AG10803 (cell line): ENCODE measurements at regions not wholly inside any gene's neighbourhood (a gene's known extent, or its start where the extent isn't known, plus 50 kb on each side); places are given as distances from the start of the nearest gene placed in this dataset.

ENCODE experiments used
- DNase-seq: peaks from one replicate; pipeline ENCODE4 v3.0.0; 2010; ENCODE audit warnings: low read depth
- H3K4me3 ChIP-seq: 2 replicates; pipeline ENCODE4 v1.5.1; 2011; ENCODE audit warnings: mild to moderate bottlenecking, low read length, control low read depth
- TF ChIP-seq, protein P1 (sequence below): conservative IDR thresholded peaks from 2 replicates; pipeline ENCODE4 v1.5.1; 2011; ENCODE audit warnings: mild to moderate bottlenecking, low read length, control low read depth, inconsistent platforms

DNA sequence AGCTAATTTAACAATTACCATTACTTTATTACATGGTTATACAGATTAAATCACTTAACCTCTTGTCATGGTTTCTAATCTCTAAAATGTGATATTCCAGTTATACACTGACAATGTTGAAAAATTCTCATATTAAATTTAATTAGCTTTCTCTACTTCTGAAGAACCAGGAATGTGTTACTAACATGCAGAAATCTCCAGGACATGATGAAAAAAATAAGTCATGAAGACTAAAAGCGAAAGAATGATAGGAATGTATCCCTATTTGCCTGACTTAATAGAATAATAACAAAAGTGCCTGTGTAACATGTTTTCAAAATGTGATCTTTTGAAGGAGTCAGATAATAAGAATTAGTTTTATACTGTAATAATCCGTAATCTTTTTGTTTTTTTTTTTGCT is 2823.7 kb upstream of the PCDH20 start:
- no peak overlapping the region for H3K4me3 ChIP-seq
- peak; percentile 74 for DNase-seq
- TF ChIP-seq, protein P1, sequence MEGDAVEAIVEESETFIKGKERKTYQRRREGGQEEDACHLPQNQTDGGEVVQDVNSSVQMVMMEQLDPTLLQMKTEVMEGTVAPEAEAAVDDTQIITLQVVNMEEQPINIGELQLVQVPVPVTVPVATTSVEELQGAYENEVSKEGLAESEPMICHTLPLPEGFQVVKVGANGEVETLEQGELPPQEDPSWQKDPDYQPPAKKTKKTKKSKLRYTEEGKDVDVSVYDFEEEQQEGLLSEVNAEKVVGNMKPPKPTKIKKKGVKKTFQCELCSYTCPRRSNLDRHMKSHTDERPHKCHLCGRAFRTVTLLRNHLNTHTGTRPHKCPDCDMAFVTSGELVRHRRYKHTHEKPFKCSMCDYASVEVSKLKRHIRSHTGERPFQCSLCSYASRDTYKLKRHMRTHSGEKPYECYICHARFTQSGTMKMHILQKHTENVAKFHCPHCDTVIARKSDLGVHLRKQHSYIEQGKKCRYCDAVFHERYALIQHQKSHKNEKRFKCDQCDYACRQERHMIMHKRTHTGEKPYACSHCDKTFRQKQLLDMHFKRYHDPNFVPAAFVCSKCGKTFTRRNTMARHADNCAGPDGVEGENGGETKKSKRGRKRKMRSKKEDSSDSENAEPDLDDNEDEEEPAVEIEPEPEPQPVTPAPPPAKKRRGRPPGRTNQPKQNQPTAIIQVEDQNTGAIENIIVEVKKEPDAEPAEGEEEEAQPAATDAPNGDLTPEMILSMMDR = no peak

DNA sequence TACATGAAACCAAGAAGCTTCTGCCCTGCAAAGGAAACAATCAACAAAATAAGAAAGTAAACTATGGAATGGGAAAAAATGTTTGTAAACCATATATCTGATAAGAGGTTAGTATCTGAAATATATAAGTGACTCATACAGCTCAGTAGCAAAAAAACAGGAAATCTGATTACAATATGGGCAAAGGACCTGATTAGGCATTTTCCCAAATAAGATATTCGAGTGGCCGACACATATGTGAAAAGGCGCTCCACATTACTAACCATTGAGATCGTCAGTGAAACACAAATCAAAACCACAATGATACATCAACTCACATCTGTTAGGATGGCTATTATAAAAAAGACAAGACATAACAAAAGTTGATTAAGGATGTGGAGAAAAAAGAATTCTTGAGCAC is 2818.6 kb upstream of the PCDH20 start:
- DNase-seq = peak; percentile 63
- H3K4me3 ChIP-seq = no peak overlapping the region
- TF ChIP-seq, protein P1 = no peak

DNA sequence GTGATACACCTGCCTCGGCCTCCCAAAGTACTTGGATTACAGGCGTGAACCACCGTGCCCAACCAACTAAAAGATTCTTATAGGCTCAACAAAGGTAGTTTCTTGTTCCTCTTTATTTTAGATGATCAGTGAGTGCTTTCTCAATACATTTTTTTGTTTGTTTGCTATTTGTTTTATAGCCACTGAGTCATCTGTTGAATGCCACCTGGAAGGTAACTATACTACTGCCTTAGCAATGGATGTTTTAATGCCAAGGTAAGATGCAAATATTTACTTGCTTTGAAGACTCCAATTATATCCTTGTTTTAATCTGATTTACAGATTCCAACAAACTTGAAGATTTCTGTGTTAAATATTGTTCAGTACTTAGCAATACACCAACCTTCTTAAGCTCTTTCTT is 2807.4 kb upstream of the PCDH20 start:
- no peak for DNase-seq

DNA sequence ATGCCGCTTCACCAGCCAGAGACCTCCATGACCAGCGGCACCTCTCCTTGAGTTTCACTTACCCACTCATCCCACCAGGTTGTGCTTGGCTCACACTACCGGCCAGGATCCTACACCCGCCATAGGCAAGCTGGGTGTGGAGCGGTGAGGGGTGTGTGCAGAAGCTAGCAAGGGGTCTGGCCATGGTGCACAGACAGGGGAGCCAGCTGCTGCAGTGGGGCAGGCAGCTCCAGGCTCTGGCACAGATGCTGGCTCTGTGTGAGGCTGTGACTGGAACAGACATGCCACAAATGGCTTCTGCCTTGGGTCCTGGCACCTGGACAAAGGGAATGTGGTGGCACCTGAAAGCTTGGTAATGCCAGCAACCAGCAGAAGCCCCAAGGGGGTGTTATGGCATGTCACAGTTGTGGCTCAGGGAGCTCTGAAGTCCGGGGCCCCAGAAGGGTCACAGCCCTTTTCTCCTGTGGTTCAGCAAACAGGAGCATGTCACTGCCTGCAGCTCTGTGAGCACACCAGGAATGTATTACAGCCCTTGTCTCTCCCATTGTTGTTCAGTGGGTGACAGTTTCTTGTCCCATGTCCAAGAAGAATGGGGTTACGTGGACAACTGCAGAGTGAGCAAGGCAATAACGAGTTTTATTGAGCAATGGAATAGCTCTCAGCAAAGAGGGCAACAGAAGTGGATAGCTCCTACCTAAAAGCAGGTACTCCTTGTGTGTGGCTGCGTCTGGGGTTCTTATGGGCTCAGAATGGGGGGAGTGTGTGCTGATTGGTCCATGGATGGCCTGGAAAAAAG is 2791.0 kb upstream of the PCDH20 start:
- DNase-seq = no peak
- TF ChIP-seq, protein P1 = no peak
- H3K4me3 ChIP-seq = no peak overlapping the region

More for the DNA sequence above, 2807.4 kb upstream of the PCDH20 start:
- TF ChIP-seq, protein P1 = no peak
- no peak overlapping the region for H3K4me3 ChIP-seq

DNA sequence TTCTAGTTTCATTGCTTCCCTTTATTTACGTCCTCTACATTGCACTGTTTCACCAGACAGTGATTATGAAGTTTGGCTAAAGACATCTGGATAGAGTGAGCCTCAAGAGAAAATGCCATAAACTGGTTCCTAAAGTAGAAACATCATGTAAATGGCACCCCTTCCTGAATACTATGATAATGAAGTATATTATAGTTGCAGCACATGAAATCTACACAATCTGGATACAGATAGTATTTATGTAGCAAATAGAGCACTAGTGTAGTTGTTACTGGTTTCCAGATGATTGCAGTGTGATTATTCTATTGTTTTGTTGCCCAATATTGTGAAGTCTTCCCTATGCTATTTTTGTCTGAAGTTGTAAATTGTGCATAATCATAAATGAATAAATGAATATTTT is 2786.9 kb upstream of the PCDH20 start:
- DNase-seq = no peak
- TF ChIP-seq, protein P1 = no peak
- no peak overlapping the region for H3K4me3 ChIP-seq

DNA sequence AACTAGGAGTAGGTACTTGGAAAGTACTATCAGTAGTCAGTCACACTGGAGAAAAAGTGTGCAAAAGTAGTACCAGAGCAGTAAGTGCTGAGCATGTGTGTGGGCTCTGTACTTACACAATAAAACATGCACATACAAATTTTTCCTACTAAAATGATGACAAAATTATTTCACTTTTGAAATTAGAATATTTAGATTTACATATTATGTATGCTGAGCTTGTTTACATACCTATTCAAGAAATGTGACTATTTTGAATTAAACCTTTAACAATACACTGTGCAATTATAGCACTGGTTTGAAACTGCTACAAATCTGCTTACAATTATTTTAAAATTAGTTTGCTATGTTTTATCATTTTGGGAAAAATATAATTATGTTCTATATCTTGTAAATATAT is 2781.6 kb upstream of the PCDH20 start:
- no peak overlapping the region for H3K4me3 ChIP-seq
- DNase-seq = no peak
- TF ChIP-seq, protein P1 = no peak

DNA sequence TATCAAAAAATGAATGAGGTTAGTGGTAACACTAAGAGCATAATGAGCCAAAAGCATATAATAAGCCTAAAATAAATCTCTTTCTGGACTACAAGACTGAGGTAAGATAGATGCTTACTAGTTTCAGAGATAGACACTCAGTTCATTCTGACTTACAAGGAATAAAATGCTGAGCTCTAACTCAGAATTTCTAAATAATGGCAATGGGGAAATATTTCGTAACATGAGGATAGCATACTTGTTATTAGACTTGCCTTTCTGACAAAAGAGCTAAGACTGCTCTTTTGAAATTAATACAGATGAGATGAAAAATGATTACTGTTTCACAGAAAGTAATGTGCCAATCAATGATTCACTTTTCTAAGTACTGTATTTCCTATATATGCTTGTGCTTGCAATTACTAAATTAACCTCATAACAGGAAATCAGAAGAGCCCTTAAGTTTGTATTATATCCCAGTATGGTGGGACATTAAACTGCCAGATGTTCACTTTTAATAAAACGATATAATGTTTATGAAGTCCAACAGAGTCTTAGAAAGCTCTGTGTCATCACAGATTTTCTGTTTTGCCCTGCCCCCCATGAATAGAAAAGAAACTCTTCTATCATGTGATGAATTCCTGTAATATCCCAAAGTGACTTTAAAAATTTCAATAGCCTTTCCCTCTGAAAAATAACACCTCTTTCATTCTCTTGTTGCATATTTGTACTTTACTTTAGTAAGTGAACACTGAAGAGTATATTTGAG is 2771.0 kb upstream of the PCDH20 start:
- TF ChIP-seq, protein P1 = no peak
- no peak for DNase-seq
- no peak overlapping the region for H3K4me3 ChIP-seq
